Lung (tissue), 11 donors: ENCODE measurements at regions not wholly inside any gene's neighbourhood (a gene's known extent, or its start where the extent isn't known, plus 50 kb on each side); places are given as distances from the start of the nearest gene placed in this dataset.

Source experiments
- ATAC-seq: fragments of 200-7000 bp; cut with Tn5 transposase; one replicate; pipeline ENCODE4 v1.9.1; 2020; ENCODE audit warnings: moderate number of reproducible peaks; ENCODE audit not compliant: insufficient read depth, low FRiP score
- DNase-seq, 3 donors: peaks; one replicate each; pipeline ENCODE4 v3.0.0-alpha.2; 2013 to 2017
- H3K27ac ChIP-seq, 2 donors: one replicate each; pipeline ENCODE4 v1.5.1; 2013; ENCODE audit warnings: mild to moderate bottlenecking in 2 of 2, moderate library complexity in 2 of 2, control low read depth in 1 of 2, inconsistent platforms in 1 of 2, low read depth in 1 of 2, low read length in 1 of 2
- H3K27me3 ChIP-seq, 3 donors: one replicate each; pipeline ENCODE4 v1.5.1; 2013; ENCODE audit warnings: low read length in 2 of 3; ENCODE audit not compliant: control insufficient read depth in 3 of 3, insufficient read depth in 3 of 3
- H3K36me3 ChIP-seq, 4 donors: one replicate each; pipeline ENCODE4 v1.5.1; 2013; ENCODE audit warnings: low read length in 4 of 4, mild to moderate bottlenecking in 1 of 4, moderate library complexity in 1 of 4; ENCODE audit not compliant: control insufficient read depth in 4 of 4, insufficient read depth in 4 of 4
- H3K4me1 ChIP-seq, 5 donors: one replicate each; pipeline ENCODE4 v1.5.1; 2013; ENCODE audit warnings: low read length in 5 of 5, mild to moderate bottlenecking in 2 of 5, moderate library complexity in 1 of 5; ENCODE audit not compliant: control insufficient read depth in 5 of 5, insufficient read depth in 5 of 5
- H3K4me3 ChIP-seq: one replicate; pipeline ENCODE4 v1.5.1; 2013; ENCODE audit warnings: mild to moderate bottlenecking, control low read depth, moderate library complexity
- H3K9ac ChIP-seq, 2 donors: one replicate each; pipeline ENCODE4 v1.5.1; 2013; ENCODE audit warnings: low read length in 2 of 2, control low read depth in 1 of 2; ENCODE audit not compliant: insufficient read depth in 1 of 2
- H3K9me3 ChIP-seq, 4 donors: one replicate each; pipeline ENCODE4 v1.5.1; 2013; ENCODE audit warnings: low read length in 3 of 4, mild to moderate bottlenecking in 1 of 4, moderate library complexity in 1 of 4; ENCODE audit not compliant: control insufficient read depth in 4 of 4, insufficient read depth in 3 of 4
- CTCF ChIP-seq: IDR thresholded peaks from 2 replicates; pipeline ENCODE4 v1.5.1; 2012; ENCODE audit warnings: mild to moderate bottlenecking; ENCODE audit errors: control extremely low read depth, extremely low read depth
- WGBS, 2 donors: extraction: QIAGEN DNeasy Blood & Tissue Kit; methylation state at CpG; one replicate each; pipeline ENCODE4 v1.1.7; 2013; 5-methylcytosine and 5-hydroxymethylcytosine counted together
- donor health status: control.
- donor health status: control.
- donor health status: Bipolar disorder and iron deficiency.
- donor health status: healthy.
- donor health status: DM: yes; HTN: yes; CAD: no.

- H3K4me1 ChIP-seq = peaks cover 0 to 6% (median 1%) of the 10 kb centered on the region in 5 donors
- H3K27me3 ChIP-seq = no peaks in the 10 kb centered on the region
- no peak overlapping the region for H3K9ac ChIP-seq
- DNase-seq (no peak), ATAC-seq (no peak)
- peaks cover 0 to 3% (median under 1%) of the 10 kb centered on the region in 4 donors for H3K9me3 ChIP-seq
- no peak overlapping the region for H3K27ac ChIP-seq
- no peaks in the 10 kb centered on the region for H3K36me3 ChIP-seq
- 55 to 63% methylated on average over 5 of the region's 5 CpGs for WGBS, 2 donors
- no peak for TF ChIP-seq CTCF
- H3K4me3 ChIP-seq = no peak overlapping the region
Measured at GRCh38 chr12:94033101-94033500, 115.3 kb upstream of the PLXNC1 start.

DNA sequence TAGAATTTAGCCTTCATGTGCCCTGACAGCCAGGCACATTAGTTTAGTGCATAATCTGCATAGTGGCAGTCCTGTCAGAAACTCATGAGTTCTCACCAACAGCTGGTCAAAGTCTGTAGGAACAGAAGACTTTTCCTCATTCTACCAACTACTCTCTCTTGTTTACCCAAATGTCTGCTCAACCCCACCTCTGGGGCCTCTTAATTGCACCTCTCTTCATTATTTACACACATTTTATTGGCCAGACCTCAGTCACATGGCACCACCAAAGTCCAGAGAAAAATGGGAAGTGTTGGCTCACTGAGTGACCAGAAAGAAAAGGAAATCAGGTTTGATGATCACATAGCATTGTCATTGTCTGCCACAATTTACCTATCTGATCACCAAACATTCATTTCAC, 114.6 kb upstream of the PLXNC1 start:
- H3K36me3 ChIP-seq = no peaks in the 10 kb centered on the region
- H3K27ac ChIP-seq = no peak overlapping the region
- DNase-seq (no peak), ATAC-seq (no peak)
- H3K9ac ChIP-seq = no peak overlapping the region
- H3K9me3 ChIP-seq = peaks cover 0 to 3% (median under 1%) of the 10 kb centered on the region in 4 donors
- no peaks in the 10 kb centered on the region for H3K27me3 ChIP-seq
- no peak for TF ChIP-seq CTCF
- no peak overlapping the region for H3K4me3 ChIP-seq
- peaks cover 0 to 6% (median 1%) of the 10 kb centered on the region in 5 donors for H3K4me1 ChIP-seq

GRCh38 chr12:94037444-94037843, 110.9 kb upstream of the PLXNC1 start:
- DNase-seq (peak; percentile 76 to 87 (median 78)), ATAC-seq (no peak)
- no peaks in the 10 kb centered on the region for H3K27me3 ChIP-seq
- peaks cover 0 to 11% (median 0%) of the 10 kb centered on the region in 5 donors for H3K4me1 ChIP-seq
- TF ChIP-seq CTCF = no peak
- H3K4me3 ChIP-seq = no peak overlapping the region
- peaks cover 0 to 3% (median under 1%) of the 10 kb centered on the region in 4 donors for H3K9me3 ChIP-seq
- H3K27ac ChIP-seq = no peak overlapping the region
- H3K9ac ChIP-seq = no peak overlapping the region
- WGBS, 2 donors = 44 to 56% methylated on average over 4 of the region's 4 CpGs
- H3K36me3 ChIP-seq = no peaks in the 10 kb centered on the region

DNA sequence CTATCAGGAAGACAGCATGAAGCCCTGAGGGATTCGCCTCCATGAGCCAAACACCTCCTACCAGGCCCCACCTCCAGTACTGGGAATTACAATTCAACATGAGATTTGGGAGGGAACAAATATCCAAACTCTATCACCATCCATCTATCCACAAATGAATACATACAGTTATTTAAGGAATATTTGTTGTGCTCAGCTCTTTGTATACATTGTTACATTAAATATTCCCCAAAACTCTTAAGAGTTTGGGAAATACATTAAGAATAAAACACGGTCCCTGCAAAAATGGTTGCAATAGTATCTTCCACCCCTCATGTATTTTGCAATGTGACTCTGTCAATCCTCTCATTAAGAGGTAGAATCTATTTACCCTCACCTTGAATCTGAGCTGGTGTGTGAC, 109.8 kb upstream of the PLXNC1 start:
- Histone ChIP-seq H3K9ac (no peak overlapping the region), H3K27me3 (no peaks in the 10 kb centered on the region), H3K4me1 (peaks cover 0 to 11% (median 0%) of the 10 kb centered on the region in 5 donors), H3K36me3 (no peaks in the 10 kb centered on the region), H3K9me3 (peaks cover 0 to 3% (median under 1%) of the 10 kb centered on the region in 4 donors), H3K4me3 (no peak overlapping the region), H3K27ac (no peak overlapping the region)
- no peak for DNase-seq
- no peak for ATAC-seq
- 88 to 94% methylated on average over 2 of the region's 2 CpGs for WGBS, 2 donors
- no peak for TF ChIP-seq CTCF
